Transverse colon (tissue), 4 donors: ENCODE measurements at regions not wholly inside any gene's neighbourhood (a gene's known extent, or its start where the extent isn't known, plus 50 kb on each side); places are given as distances from the start of the nearest gene placed in this dataset.

Source experiments
- CTCF ChIP-seq, 5 experiments: fragments of 200-600 bp in 3 of 5; fragments of 450-650 bp in 2 of 5; sonication (generic) in 3 of 5; IDR thresholded peaks; 1 replicate in 2 of 5; 2 replicates in 3 of 5; pipeline ENCODE4 v1.5.1; 2016 to 2017; ENCODE audit warnings: antibody characterized with exemption in 5 of 5, inconsistent platforms in 3 of 5, mild to moderate bottlenecking in 2 of 5, moderate library complexity in 1 of 5
- POLR2A ChIP-seq: fragments of 450-650 bp; IDR thresholded peaks from one replicate; pipeline ENCODE4 v1.6.1; 2016; ENCODE audit warnings: antibody characterized with exemption, mild to moderate bottlenecking, moderate library complexity
- POLR2AphosphoS5 ChIP-seq, 3 donors: sonication (generic); formaldehyde crosslinking; IDR thresholded peaks; one replicate each; pipeline ENCODE4 v1.6.1; 2016; ENCODE audit warnings: antibody characterized with exemption in 3 of 3

DNA sequence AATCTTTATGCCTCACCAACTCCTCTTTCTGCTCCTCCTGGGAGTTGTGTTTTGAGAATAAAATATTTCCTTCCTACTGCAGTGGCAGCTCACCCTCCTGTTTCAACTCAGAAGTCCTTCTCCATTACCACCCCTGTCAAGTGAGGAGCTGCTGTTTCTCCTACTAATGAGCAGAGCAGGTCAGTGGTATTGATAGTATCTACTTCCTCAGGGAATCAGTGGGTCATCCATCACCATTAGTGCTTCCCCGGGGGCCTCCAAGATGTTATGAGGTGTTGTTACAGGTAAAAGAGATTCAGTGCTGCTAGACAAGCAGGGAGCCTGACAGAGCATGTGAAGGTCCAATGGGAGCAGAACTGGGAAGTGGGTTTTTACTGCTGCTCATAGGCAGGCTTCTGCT lies 795.2 kb downstream of the REEP3 start:
- no peak for TF ChIP-seq POLR2A
- no peak for TF ChIP-seq CTCF (IDR thresholded peaks at IDR 0.05)
- no peak for TF ChIP-seq POLR2AphosphoS5 (IDR thresholded peaks at IDR 0.05)
